HG03460 (cell line): ENCODE measurements at regions not wholly inside any gene's neighbourhood (a gene's known extent, or its start where the extent isn't known, plus 50 kb on each side); places are given as distances from the start of the nearest gene placed in this dataset.
A peak's percentile ranks its signal among the peaks of the same experiment; 100 is the strongest.

ENCODE experiments used
- ATAC-seq: cut with Tn5 transposase; IDR thresholded peaks from one replicate; pipeline ENCODE4 v1.9.1; 2021; ENCODE audit not compliant: unreplicated experiment

GRCh38 chrX:5113128-5113527 lies 1115.5 kb downstream of the NLGN4X start:
- ATAC-seq: no peak

GRCh38 chrX:5100004-5100403 lies 1128.7 kb downstream of the NLGN4X start:
- no peak for ATAC-seq

- no peak for ATAC-seq
These were observed 1142.3 kb downstream of the NLGN4X start for GRCh38 chrX:5086388-5086787.

GRCh38 chrX:5084279-5084678 lies 1144.4 kb downstream of the NLGN4X start:
- ATAC-seq: no peak

GRCh38 chrX:5082705-5083104 lies 1146.0 kb downstream of the NLGN4X start:
- no peak for ATAC-seq

GRCh38 chrX:5080791-5081190 lies 1147.9 kb downstream of the NLGN4X start:
- no peak for ATAC-seq

- no peak for ATAC-seq
These were observed 1160.1 kb downstream of the NLGN4X start for GRCh38 chrX:5068550-5068949.

- ATAC-seq: no peak
These were observed 1170.9 kb downstream of the NLGN4X start for GRCh38 chrX:5057786-5058185.

- ATAC-seq: no peak
These were observed 1173.8 kb downstream of the NLGN4X start for GRCh38 chrX:5054852-5055251.

- no peak for ATAC-seq
These were observed 1176.7 kb downstream of the NLGN4X start for GRCh38 chrX:5051831-5052491.

- no peak for ATAC-seq
These were observed 1186.1 kb downstream of the NLGN4X start for GRCh38 chrX:5042563-5042962.

- ATAC-seq: no peak
These were observed 1196.9 kb downstream of the NLGN4X start for GRCh38 chrX:5031792-5032191.

- ATAC-seq: no peak
These were observed 1213.2 kb downstream of the NLGN4X start for GRCh38 chrX:5015451-5015850.

GRCh38 chrX:4994855-4995254 lies 1233.8 kb downstream of the NLGN4X start:
- ATAC-seq: no peak

- ATAC-seq: no peak
These were observed 1250.1 kb downstream of the NLGN4X start for GRCh38 chrX:4978613-4979012.

- ATAC-seq: no peak
These were observed 1257.0 kb downstream of the NLGN4X start for GRCh38 chrX:4971646-4972045.

GRCh38 chrX:4964112-4964511 lies 1250.7 kb upstream of the PRKX start:
- no peak for ATAC-seq

GRCh38 chrX:4963432-4963831 lies 1250.0 kb upstream of the PRKX start:
- no peak for ATAC-seq

- no peak for ATAC-seq
These were observed 1231.3 kb upstream of the PRKX start for GRCh38 chrX:4944767-4945166.

- no peak for ATAC-seq
These were observed 1222.9 kb upstream of the PRKX start for GRCh38 chrX:4936315-4936714.

GRCh38 chrX:4935846-4936245 lies 1222.4 kb upstream of the PRKX start:
- ATAC-seq: peak; percentile 56

GRCh38 chrX:4935401-4935800 lies 1222.0 kb upstream of the PRKX start:
- ATAC-seq: no peak

GRCh38 chrX:4932790-4933189 lies 1219.3 kb upstream of the PRKX start:
- no peak for ATAC-seq
